ENCODE measurements at regions not wholly inside any gene's neighbourhood (a gene's known extent, or its start where the extent isn't known, plus 50 kb on each side); places are given as distances from the start of the nearest gene placed in this dataset.
"Not testable (repeated sequence)": the region's sequence is repeated elsewhere in the genome, so short reads cannot be mapped to it uniquely, and the experiment has no call there.

DNA sequence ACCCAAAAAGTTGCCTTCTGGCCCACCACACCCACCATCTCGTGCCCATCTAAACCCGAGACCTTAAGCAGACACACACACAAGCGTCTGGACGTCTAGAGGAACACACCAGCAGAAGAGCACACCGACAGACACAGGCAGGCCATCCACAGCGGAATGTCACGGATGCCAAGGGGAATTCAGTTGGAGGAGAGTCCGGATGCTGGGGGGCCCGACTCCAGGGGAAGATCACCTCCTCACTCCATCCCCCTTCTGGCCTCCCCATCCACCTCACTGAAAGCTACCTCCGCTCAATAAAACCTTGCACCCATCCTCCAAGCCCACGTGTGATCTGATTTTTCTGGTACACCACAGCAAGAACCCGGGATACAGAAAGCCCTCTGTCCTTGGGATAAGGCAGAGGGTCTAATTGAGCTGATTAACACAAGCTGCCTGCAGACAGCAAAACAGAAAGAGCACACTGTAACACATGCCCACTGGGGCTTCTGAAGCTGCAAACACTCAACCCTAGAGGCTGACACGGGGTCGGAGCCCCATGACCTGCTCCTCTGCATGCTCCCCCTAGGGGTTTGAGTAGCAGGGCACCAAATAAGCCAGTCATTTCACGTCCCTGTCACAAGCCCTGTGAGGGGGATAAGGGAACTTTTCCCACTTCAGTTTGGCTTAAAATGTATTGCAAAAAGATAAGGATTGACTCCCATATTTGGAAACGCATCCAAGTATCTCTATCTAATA lies 339.6 kb upstream of the PCDH10 start:
- Histone ChIP-seq H3K36me3 (ENCODE audit: low read depth) (no peaks in the 10 kb centered on the region), H3K79me2 (ENCODE audit: low read depth) (no peaks in the 10 kb centered on the region), H3K4me2 (no peak overlapping the region), H3K4me1 (replicated peaks; ENCODE audit: insufficient read depth) (no peaks in the 10 kb centered on the region), H3K9me3 (ENCODE audit: insufficient read depth, low read depth) (no peaks in the 10 kb centered on the region), H3K4me3 (no peak overlapping the region), H4K20me1 (ENCODE audit: insufficient read depth) (no peaks in the 10 kb centered on the region), H3K9me2 (ENCODE audit: insufficient read depth) (no peaks in the 10 kb centered on the region), H3K27me3 (ENCODE audit: insufficient read depth, low read depth) (no peaks in the 10 kb centered on the region), H2AFZ (no peak overlapping the region), H3F3A (ENCODE audit: insufficient read depth, low read depth) (no peaks in the 10 kb centered on the region), H3K27ac (no peak overlapping the region)
- ChIA-PET POLR2A (ENCODE audit: unreplicated experiment) (interaction anchor here (0.6 kb wide), 1 partner anchor 42 kb away, joined by 5 read pairs; no protein-coding TSS in a partner anchor), CTCF (interaction anchor here (0.6 kb wide), 1 partner anchor 986 kb away, joined by 12 read pairs; no protein-coding TSS in a partner anchor)
- no peak for DNase-seq
- BruUV-seq (replicated peaks): no TSS peak
- TF ChIP-seq, protein P1, sequence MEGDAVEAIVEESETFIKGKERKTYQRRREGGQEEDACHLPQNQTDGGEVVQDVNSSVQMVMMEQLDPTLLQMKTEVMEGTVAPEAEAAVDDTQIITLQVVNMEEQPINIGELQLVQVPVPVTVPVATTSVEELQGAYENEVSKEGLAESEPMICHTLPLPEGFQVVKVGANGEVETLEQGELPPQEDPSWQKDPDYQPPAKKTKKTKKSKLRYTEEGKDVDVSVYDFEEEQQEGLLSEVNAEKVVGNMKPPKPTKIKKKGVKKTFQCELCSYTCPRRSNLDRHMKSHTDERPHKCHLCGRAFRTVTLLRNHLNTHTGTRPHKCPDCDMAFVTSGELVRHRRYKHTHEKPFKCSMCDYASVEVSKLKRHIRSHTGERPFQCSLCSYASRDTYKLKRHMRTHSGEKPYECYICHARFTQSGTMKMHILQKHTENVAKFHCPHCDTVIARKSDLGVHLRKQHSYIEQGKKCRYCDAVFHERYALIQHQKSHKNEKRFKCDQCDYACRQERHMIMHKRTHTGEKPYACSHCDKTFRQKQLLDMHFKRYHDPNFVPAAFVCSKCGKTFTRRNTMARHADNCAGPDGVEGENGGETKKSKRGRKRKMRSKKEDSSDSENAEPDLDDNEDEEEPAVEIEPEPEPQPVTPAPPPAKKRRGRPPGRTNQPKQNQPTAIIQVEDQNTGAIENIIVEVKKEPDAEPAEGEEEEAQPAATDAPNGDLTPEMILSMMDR (conservative IDR thresholded peaks at IDR 0.05): no peak
- TF ChIP-seq EZH2 (IDR thresholded peaks at IDR 0.05; ENCODE audit: low read depth): no peak
- intact Hi-C loops (cut with micrococcal nuclease; ENCODE audit: unreplicated experiment): no loop called here

DNA sequence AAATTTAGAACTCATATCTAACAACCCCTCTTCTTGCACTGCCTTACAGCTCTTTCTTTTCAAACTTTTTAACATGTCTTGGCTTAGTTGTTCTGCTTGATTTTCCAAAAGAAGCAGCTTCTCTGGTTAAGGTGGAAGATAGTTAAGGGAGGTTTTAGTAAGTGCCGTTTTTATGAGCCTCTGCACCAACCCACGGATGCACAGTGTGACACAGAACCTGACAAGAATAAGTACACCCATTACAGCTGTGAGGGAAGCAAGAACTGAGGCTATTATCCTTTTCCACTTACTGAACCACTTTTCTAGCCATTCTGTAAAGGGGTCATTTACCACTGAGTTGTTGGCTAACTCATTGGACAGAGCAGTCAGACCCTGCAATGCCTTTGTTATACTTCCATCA lies 336.0 kb upstream of the PCDH10 start:
- H3K27ac ChIP-seq; DNase-seq; intact Hi-C loops (cut with micrococcal nuclease; ENCODE audit: unreplicated experiment); H3K9me2 ChIP-seq (ENCODE audit: insufficient read depth); H3K79me2 ChIP-seq (ENCODE audit: low read depth); H3K9me3 ChIP-seq (ENCODE audit: insufficient read depth, low read depth); POLR2A ChIA-PET (ENCODE audit: unreplicated experiment); H3K4me3 ChIP-seq; H3K4me1 ChIP-seq (replicated peaks; ENCODE audit: insufficient read depth); H4K20me1 ChIP-seq (ENCODE audit: insufficient read depth); H3K4me2 ChIP-seq; H2AFZ ChIP-seq; CTCF ChIA-PET; H3F3A ChIP-seq (ENCODE audit: insufficient read depth, low read depth); H3K27me3 ChIP-seq (ENCODE audit: insufficient read depth, low read depth); BruUV-seq (replicated peaks); H3K36me3 ChIP-seq (ENCODE audit: low read depth): not testable (repeated sequence)

DNA sequence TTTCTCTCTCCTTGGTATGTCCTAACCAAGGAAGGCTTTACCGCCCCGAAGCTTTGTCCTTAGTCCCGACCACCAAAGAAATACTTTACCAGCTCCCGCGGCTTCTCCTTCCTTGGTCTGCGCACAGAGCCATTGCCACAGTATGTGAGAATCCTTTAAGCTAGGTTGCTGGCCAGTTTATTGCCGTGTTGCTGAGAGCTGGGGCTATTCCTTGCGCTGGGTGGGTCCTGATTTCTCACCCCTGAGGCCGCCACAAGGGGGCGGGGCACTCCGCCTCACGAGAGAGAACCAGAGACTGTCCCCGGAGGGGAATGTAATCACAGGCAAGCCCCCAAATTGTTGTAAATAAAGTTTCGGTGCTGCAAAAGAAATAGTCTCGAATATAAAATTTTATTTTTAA lies 331.0 kb upstream of the PCDH10 start:
- Histone ChIP-seq H3K79me2 (ENCODE audit: low read depth) (no peaks in the 10 kb centered on the region), H4K20me1 (ENCODE audit: insufficient read depth) (no peaks in the 10 kb centered on the region), H3K4me3 (no peak overlapping the region), H3K9me2 (ENCODE audit: insufficient read depth) (no peaks in the 10 kb centered on the region), H3K4me1 (replicated peaks; ENCODE audit: insufficient read depth) (no peaks in the 10 kb centered on the region), H3K27me3 (ENCODE audit: insufficient read depth, low read depth) (no peaks in the 10 kb centered on the region), H3K27ac (no peak overlapping the region), H3K4me2 (no peak overlapping the region), H2AFZ (no peak overlapping the region), H3K9me3 (ENCODE audit: insufficient read depth, low read depth) (no peaks in the 10 kb centered on the region), H3F3A (ENCODE audit: insufficient read depth, low read depth) (no peaks in the 10 kb centered on the region), H3K36me3 (ENCODE audit: low read depth) (no peaks in the 10 kb centered on the region)
- intact Hi-C loops (cut with micrococcal nuclease; ENCODE audit: unreplicated experiment): no loop called here
- TF ChIP-seq, protein P1 (conservative IDR thresholded peaks at IDR 0.05): no peak
- no peak for TF ChIP-seq EZH2 (IDR thresholded peaks at IDR 0.05; ENCODE audit: low read depth)
- CTCF ChIA-PET: no interaction called here
- POLR2A ChIA-PET (ENCODE audit: unreplicated experiment): no interaction called here
- BruUV-seq (replicated peaks): no TSS peak
- no peak for DNase-seq

DNA sequence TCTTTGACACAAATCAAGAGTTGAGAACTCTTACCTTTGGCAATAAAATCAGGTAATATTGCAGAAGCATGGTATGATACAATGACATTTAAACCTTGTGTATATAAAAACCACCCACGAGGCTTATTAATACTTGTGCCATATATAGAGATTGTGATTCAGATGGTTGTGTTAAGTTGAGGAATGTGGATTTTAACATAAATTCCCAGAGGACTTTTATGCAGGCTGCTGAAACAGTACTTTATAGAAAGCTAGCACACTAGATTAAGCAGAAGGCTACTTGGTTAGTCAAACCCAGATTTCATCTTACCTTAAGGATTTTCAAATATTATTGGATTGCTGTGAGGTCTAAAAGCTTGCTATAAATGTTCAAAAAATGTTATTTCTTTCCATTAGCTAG lies 325.7 kb upstream of the PCDH10 start:
- POLR2A ChIA-PET (ENCODE audit: unreplicated experiment): no interaction called here
- Histone ChIP-seq H3K4me1 (replicated peaks; ENCODE audit: insufficient read depth) (no peaks in the 10 kb centered on the region), H3K27me3 (ENCODE audit: insufficient read depth, low read depth) (no peaks in the 10 kb centered on the region), H3K36me3 (ENCODE audit: low read depth) (no peaks in the 10 kb centered on the region), H4K20me1 (ENCODE audit: insufficient read depth) (no peaks in the 10 kb centered on the region), H3K9me2 (ENCODE audit: insufficient read depth) (no peaks in the 10 kb centered on the region), H3K79me2 (ENCODE audit: low read depth) (no peaks in the 10 kb centered on the region), H3K9me3 (ENCODE audit: insufficient read depth, low read depth) (no peaks in the 10 kb centered on the region), H3K4me3 (no peak overlapping the region), H2AFZ (no peak overlapping the region), H3F3A (ENCODE audit: insufficient read depth, low read depth) (no peaks in the 10 kb centered on the region), H3K4me2 (no peak overlapping the region), H3K27ac (no peak overlapping the region)
- no peak for DNase-seq
- CTCF ChIA-PET: interaction anchor here (0.6 kb wide), 1 partner anchor 541 kb away, joined by 3 read pairs; no protein-coding TSS in a partner anchor
- no TSS peak for BruUV-seq (replicated peaks)
- TF ChIP-seq, protein P1 (conservative IDR thresholded peaks at IDR 0.05): no peak
- TF ChIP-seq EZH2 (IDR thresholded peaks at IDR 0.05; ENCODE audit: low read depth): no peak
- intact Hi-C loops (cut with micrococcal nuclease; ENCODE audit: unreplicated experiment): no loop called here

All from PC-9 (cell line).